GM19455 (cell line): ENCODE measurements at regions not wholly inside any gene's neighbourhood (a gene's known extent, or its start where the extent isn't known, plus 50 kb on each side); places are given as distances from the start of the nearest gene placed in this dataset.
"Not testable (repeated sequence)": the region's sequence is repeated elsewhere in the genome, so short reads cannot be mapped to it uniquely, and the experiment has no call there.

Experiments used
- ATAC-seq: cut with Tn5 transposase; IDR thresholded peaks from one replicate; pipeline ENCODE4 v1.9.1; 2021; ENCODE audit not compliant: unreplicated experiment

GRCh38 chr2:107430006-107430405 lies 396.7 kb upstream of the RGPD4 start:
- no peak for ATAC-seq

GRCh38 chr2:107430596-107431266 lies 396.0 kb upstream of the RGPD4 start:
- ATAC-seq, result no peak

GRCh38 chr2:107436281-107436680 lies 390.4 kb upstream of the RGPD4 start:
- ATAC-seq, result no peak

- ATAC-seq, result no peak
These were observed 389.4 kb upstream of the RGPD4 start for GRCh38 chr2:107437265-107437664.

GRCh38 chr2:107437807-107438206 lies 388.9 kb upstream of the RGPD4 start:
- ATAC-seq, result no peak

- no peak for ATAC-seq
These were observed 378.5 kb upstream of the RGPD4 start for GRCh38 chr2:107448160-107448559.

GRCh38 chr2:107461301-107461700 lies 365.4 kb upstream of the RGPD4 start:
- ATAC-seq, result no peak

- no peak for ATAC-seq
These were observed 364.5 kb upstream of the RGPD4 start for GRCh38 chr2:107462181-107462580.

GRCh38 chr2:107466241-107466640 lies 360.5 kb upstream of the RGPD4 start:
- ATAC-seq, result no peak

GRCh38 chr2:107466984-107467773 lies 359.5 kb upstream of the RGPD4 start:
- ATAC-seq, result no peak

GRCh38 chr2:107469437-107469995 lies 357.2 kb upstream of the RGPD4 start:
- ATAC-seq, result no peak

- ATAC-seq, result no peak
These were observed 353.5 kb upstream of the RGPD4 start for GRCh38 chr2:107473150-107473549.

- no peak for ATAC-seq
These were observed 350.8 kb upstream of the RGPD4 start for GRCh38 chr2:107475859-107476258.

GRCh38 chr2:107502539-107502938 lies 324.2 kb upstream of the RGPD4 start:
- no peak for ATAC-seq

- no peak for ATAC-seq
These were observed 314.5 kb upstream of the RGPD4 start for GRCh38 chr2:107511970-107512789.

- no peak for ATAC-seq
These were observed 301.3 kb upstream of the RGPD4 start for GRCh38 chr2:107525406-107525805.

- no peak for ATAC-seq
These were observed 297.5 kb upstream of the RGPD4 start for GRCh38 chr2:107529146-107529545.

- ATAC-seq, result no peak
These were observed 296.6 kb upstream of the RGPD4 start for GRCh38 chr2:107530046-107530445.

GRCh38 chr2:107534926-107535325 lies 291.8 kb upstream of the RGPD4 start:
- ATAC-seq, result no peak

GRCh38 chr2:107535905-107536689 lies 290.6 kb upstream of the RGPD4 start:
- ATAC-seq, result not testable (repeated sequence)
